ENCODE measurements at regions not wholly inside any gene's neighbourhood (a gene's known extent, or its start where the extent isn't known, plus 50 kb on each side); places are given as distances from the start of the nearest gene placed in this dataset.

GRCh38 chr4:137310166-137310565 is 222.1 kb downstream of the PCDH18 start:
- no peak for DNase-seq

DNA sequence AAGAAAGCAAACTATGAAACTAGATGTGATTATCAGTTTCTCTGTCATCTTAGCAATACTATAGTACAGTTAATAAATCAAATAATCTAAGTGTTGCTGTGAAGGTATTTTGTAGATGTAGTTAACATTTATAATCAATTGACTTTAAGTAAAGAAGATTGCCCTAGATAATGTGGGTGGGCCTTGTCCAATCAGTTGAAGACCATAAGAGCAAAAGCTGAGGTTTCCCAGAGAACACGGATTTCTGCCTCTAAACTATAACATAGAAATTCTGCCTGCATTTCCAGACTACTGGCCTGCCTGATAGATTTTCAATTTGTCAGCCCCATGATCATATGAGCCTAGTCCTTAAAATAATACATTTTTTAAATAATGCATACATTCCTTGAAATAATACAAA is 222.9 kb downstream of the PCDH18 start:
- no peak for DNase-seq

GRCh38 chr4:137307806-137308205 is 224.5 kb downstream of the PCDH18 start:
- DNase-seq: no peak

- no peak for DNase-seq
Observed at GRCh38 chr4:137300776-137301175, 231.5 kb downstream of the PCDH18 start.

GRCh38 chr4:137299281-137299680 is 233.0 kb downstream of the PCDH18 start:
- DNase-seq: no peak

GRCh38 chr4:137293281-137293680 is 239.0 kb downstream of the PCDH18 start:
- DNase-seq: no peak

- DNase-seq: no peak
Observed at GRCh38 chr4:137283737-137284136, 248.6 kb downstream of the PCDH18 start.

DNA sequence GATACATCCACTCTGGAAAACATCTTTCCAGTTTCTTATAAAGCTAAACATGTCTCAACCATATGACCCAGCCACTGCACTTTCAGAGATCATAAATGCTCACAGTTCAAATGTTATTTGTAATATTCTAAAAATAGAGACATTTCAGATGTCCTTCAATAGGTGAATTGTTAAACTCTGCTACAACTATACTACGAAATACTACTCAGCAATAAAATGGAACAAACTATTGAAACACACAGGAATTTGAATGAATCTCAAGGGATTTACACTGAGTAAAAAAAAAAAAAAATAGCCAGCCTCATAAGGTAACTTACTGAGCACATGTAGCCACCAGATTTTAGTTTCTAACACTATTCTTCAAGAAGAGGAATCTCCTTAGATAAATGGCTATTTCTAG is 253.9 kb downstream of the PCDH18 start:
- DNase-seq: no peak

GRCh38 chr4:137274404-137274803 is 257.9 kb downstream of the PCDH18 start:
- no peak for DNase-seq

GRCh38 chr4:137267024-137267423 is 265.3 kb downstream of the PCDH18 start:
- DNase-seq: no peak

- DNase-seq: no peak
Observed at GRCh38 chr4:137266511-137266910, 265.8 kb downstream of the PCDH18 start.

DNA sequence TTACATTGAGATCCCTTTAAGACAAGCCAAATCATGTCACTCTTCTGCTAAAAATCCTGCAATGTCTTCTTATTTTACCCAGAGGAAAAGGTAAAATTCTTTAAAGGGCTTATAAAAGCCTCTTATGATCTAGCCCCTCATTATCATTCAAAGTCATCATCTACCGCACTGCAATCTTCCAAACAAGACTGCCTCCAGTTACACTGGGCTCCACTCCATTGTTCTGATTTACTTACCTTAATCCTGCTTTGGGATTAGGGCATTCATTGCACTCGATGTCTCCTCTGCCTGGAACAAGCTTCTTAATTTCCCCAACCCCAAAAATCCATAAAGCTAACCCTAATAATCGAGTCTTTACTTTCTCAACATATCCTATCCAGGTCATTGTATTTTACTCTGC is 269.1 kb downstream of the PCDH18 start:
- no peak for DNase-seq

- no peak for DNase-seq
Observed at GRCh38 chr4:137253949-137254348, 278.3 kb downstream of the PCDH18 start.

DNA sequence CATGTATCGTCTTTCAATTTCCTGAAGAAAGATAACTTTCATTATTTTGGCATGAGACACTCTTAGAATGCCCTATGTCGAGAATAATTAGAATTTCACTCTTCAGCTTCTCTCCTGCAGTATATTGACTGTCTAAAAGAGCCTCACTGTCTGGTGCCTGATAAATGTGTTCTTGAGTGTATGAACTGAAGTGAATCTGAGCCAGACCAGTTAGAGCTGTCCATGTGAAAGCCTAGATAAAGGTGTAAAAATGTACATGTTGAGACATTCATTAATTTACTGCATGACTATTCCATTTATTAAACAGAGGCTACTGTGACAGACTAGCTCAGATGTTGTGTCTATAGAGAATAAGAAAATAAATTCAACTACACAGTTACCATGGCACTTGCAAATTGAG is 283.2 kb downstream of the PCDH18 start:
- DNase-seq: no peak

GRCh38 chr4:137238456-137239162 is 293.7 kb downstream of the PCDH18 start:
- DNase-seq: no peak

DNA sequence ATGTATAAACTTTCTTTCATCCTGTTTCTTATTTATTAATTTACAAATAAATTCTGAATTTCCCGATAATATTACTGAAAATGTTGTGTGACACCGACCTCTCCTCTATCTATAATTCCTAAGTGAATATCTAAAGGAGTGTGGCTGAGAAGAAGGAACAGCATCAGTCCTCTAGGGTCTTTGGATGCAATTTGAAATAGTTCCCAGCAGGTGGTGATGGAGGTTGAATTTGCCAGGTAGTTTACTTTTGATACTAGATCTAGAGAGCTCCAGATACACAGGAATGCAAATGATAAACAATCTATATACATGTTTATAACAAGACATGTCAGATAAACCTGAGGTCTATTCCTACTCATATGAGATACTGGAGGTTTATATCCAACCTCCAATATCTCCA is 305.4 kb downstream of the PCDH18 start:
- no peak for DNase-seq

GRCh38 chr4:137226221-137226620 is 306.1 kb downstream of the PCDH18 start:
- DNase-seq: no peak

GRCh38 chr4:137213372-137214173 is 318.7 kb downstream of the PCDH18 start:
- no peak for DNase-seq

GRCh38 chr4:137212601-137213000 is 319.7 kb downstream of the PCDH18 start:
- DNase-seq: no peak

GRCh38 chr4:137209240-137209639 is 323.1 kb downstream of the PCDH18 start:
- no peak for DNase-seq

DNA sequence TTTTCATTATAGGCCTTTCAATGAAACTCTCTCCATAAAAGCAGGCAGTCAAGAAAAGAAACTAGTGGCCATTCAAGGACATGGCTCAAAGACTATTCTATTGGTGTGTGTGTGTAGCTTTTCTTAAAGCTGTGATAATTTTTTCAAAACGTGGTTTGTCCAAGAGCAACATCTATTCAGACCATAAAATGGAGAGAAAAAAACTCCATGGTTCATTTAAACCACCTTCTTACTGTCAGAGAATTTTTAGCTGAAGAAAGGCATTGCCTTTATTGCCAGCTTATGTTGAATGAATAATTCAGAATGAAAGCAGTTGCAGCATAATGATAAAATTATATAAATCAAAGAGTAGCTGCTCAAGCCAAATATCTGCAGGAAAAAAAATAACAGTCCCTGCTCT is 325.5 kb downstream of the PCDH18 start:
- no peak for DNase-seq

GRCh38 chr4:137203601-137204000 is 328.7 kb downstream of the PCDH18 start:
- no peak for DNase-seq

- no peak for DNase-seq
Observed at GRCh38 chr4:137200322-137200721, 332.0 kb downstream of the PCDH18 start.

- no peak for DNase-seq
Observed at GRCh38 chr4:137198791-137199190, 333.5 kb downstream of the PCDH18 start.

DNA sequence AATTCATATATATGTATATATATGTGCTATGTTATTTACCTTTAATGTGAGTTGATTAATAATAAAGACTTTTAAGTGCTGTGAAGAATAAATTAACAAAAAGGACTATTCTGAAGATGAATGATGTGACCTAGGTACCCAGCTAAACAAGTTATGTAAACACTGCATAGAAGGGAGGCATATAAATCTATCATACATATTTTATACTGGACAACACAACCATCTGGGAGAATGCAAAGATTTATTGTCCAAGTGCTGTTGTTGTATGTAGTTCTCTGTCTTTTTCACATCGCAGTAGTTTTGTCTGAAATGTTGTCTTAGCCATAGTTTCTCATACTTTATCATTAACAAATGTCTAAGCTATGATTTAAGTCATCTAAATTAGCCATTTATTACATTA is 337.6 kb downstream of the PCDH18 start:
- no peak for DNase-seq

Measured in NCI-H2227 treated with DMSO at 0.1 percent for 48 hours (cell line).